ENCODE measurements at regions not wholly inside any gene's neighbourhood (a gene's known extent, or its start where the extent isn't known, plus 50 kb on each side); places are given as distances from the start of the nearest gene placed in this dataset.

GRCh38 chr2:140013545-140014203 lies 1233.5 kb upstream of the NXPH2 start:
- WGBS, result 74% methylated on average over 3 of the region's 3 CpGs

DNA sequence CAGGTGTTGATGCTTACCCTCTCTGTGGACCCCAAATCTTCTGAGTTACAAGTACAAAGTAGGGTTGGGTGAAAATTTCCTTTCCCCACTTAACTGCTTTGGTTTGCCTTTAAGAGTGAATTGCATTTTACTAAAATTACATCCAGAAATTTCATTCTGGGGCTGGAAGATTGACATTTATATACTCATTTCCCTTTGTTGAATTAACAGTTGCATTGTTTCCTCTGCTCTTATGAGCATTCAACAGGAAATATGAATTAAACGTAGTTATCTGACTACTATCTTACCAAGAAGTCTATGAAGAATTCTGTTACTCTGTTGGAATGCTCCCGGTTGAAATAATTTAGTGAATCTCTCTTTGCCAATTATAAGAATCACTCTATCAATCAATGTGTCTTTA lies 1231.1 kb upstream of the NXPH2 start:
- no peak for DNase-seq (ENCODE audit: extremely low spot score)
- TF ChIP-seq, protein P1, sequence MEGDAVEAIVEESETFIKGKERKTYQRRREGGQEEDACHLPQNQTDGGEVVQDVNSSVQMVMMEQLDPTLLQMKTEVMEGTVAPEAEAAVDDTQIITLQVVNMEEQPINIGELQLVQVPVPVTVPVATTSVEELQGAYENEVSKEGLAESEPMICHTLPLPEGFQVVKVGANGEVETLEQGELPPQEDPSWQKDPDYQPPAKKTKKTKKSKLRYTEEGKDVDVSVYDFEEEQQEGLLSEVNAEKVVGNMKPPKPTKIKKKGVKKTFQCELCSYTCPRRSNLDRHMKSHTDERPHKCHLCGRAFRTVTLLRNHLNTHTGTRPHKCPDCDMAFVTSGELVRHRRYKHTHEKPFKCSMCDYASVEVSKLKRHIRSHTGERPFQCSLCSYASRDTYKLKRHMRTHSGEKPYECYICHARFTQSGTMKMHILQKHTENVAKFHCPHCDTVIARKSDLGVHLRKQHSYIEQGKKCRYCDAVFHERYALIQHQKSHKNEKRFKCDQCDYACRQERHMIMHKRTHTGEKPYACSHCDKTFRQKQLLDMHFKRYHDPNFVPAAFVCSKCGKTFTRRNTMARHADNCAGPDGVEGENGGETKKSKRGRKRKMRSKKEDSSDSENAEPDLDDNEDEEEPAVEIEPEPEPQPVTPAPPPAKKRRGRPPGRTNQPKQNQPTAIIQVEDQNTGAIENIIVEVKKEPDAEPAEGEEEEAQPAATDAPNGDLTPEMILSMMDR (IDR thresholded peaks at IDR 0.05), result no peak
- TF ChIP-seq POLR2AphosphoS5 (IDR thresholded peaks at IDR 0.05), result no peak
- no peak for TF ChIP-seq POLR2A (IDR thresholded peaks at IDR 0.05; ENCODE audit: low read depth)
- TF ChIP-seq EP300 (IDR thresholded peaks at IDR 0.05), result no peak
- Histone ChIP-seq H3K4me3 (no peak overlapping the region), H3K27ac (replicated peaks in 1 of 4) (no peak overlapping the region), H3K36me3 (no peaks in the 10 kb centered on the region), H3K27me3 (no peaks in the 10 kb centered on the region), H3K4me1 (no peaks in the 10 kb centered on the region), H3K9me3 (no peaks in the 10 kb centered on the region)
- intact Hi-C loops (cut with DNase I), result no loop called here
- 72% methylated on average over 2 of the region's 2 CpGs for WGBS

More at GRCh38 chr2:140013545-140014203, 1233.5 kb upstream of the NXPH2 start:
- intact Hi-C loops (cut with DNase I), result no loop called here
- Histone ChIP-seq H3K4me1 (no peaks in the 10 kb centered on the region), H3K36me3 (no peaks in the 10 kb centered on the region), H3K27ac (replicated peaks in 1 of 4) (no peak overlapping the region), H3K9me3 (no peaks in the 10 kb centered on the region), H3K4me3 (no peak overlapping the region), H3K27me3 (no peaks in the 10 kb centered on the region)
- DNase-seq (ENCODE audit: extremely low spot score), result no peak
- TF ChIP-seq EP300 (IDR thresholded peaks at IDR 0.05) (no peak), POLR2AphosphoS5 (IDR thresholded peaks at IDR 0.05) (no peak), POLR2A (IDR thresholded peaks at IDR 0.05; ENCODE audit: low read depth) (no peak)
- TF ChIP-seq, protein P1 (IDR thresholded peaks at IDR 0.05), result no peak

DNA sequence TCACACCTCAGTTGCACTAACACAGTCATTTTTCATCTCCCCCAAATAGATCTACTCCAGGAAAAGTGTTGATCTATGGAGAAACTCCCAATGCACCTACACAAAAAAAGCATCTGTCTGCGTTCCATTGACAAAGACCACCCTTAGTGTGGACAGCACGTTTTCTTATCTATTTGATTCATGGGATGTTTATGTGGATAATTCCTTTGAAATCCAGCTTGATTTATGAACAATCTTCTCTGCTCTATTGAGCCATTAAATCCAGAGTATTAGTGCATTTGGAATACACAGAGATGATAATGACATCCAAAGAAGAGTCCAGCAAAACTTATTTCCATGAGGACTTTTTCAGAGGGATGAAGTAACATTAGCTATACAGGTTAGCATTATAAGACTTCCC lies 1221.9 kb upstream of the NXPH2 start:
- TF ChIP-seq POLR2A (IDR thresholded peaks at IDR 0.05; ENCODE audit: low read depth), result no peak
- no peak for TF ChIP-seq POLR2AphosphoS5 (IDR thresholded peaks at IDR 0.05)
- TF ChIP-seq, protein P1 (IDR thresholded peaks at IDR 0.05), result no peak
- no peak for TF ChIP-seq EP300 (IDR thresholded peaks at IDR 0.05)
- Histone ChIP-seq H3K27ac (replicated peaks in 1 of 4) (no peak overlapping the region), H3K4me1 (no peaks in the 10 kb centered on the region), H3K9me3 (no peaks in the 10 kb centered on the region), H3K27me3 (no peaks in the 10 kb centered on the region), H3K4me3 (no peak overlapping the region), H3K36me3 (no peaks in the 10 kb centered on the region)
- WGBS, result 15% methylated on average over 2 of the region's 2 CpGs
- no peak for DNase-seq (ENCODE audit: extremely low spot score)
- intact Hi-C loops (cut with DNase I), result no loop called here

DNA sequence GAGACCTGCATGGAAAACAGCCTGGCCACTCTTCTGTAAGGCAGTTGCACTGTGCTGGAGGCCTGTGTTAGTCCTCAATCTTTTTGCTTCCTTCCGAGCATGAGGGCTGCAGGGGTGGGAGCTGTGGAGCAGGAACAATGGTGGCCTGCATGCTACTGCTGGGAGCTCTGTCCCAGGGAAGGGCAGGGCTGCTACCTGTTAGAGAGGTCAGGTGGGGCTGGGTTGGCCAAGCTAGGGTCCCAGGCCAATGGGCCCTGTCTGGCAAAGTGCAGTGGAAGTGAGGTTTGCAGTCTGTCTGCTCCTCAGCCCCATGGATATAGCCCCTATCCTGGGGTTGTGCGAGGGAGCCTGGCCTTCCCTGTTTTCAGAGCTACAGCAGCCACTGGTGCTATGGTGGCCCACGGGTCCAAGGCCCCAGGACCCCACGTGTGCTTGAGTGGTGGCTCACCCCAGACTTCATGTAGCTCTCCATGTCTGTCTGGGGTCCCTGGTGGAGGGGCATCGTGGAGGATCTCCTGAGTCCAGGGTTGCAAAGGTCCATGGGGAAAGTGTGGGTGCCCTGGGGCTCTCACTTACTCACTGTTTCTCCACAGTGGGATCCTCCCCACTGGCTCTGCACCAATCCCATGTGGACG lies 1212.6 kb upstream of the NXPH2 start:
- no peaks in the 10 kb centered on the region for H3K4me1 ChIP-seq
- WGBS, result 100% methylated on average over 2 of the region's 6 CpGs

More for the DNA sequence above, 1212.6 kb upstream of the NXPH2 start:
- H3K27ac ChIP-seq (replicated peaks in 1 of 4), result no peak overlapping the region
- no peak overlapping the region for H3K4me3 ChIP-seq
- H3K36me3 ChIP-seq, result no peaks in the 10 kb centered on the region
- no peak for TF ChIP-seq EP300 (IDR thresholded peaks at IDR 0.05)
- no peak for TF ChIP-seq POLR2AphosphoS5 (IDR thresholded peaks at IDR 0.05)
- TF ChIP-seq POLR2A (IDR thresholded peaks at IDR 0.05; ENCODE audit: low read depth), result no peak
- TF ChIP-seq, protein P1 (IDR thresholded peaks at IDR 0.05), result no peak
- DNase-seq (ENCODE audit: extremely low spot score), result no peak
- H3K27me3 ChIP-seq, result no peaks in the 10 kb centered on the region
- intact Hi-C loops (cut with DNase I), result no loop called here
- peaks cover 0 to 10% (median 4%) of the 10 kb centered on the region in 4 donors for H3K9me3 ChIP-seq

All from esophagus muscularis mucosa (tissue), 4 donors.